Fibroblast of villous mesenchyme (primary cell): ENCODE measurements at regions not wholly inside any gene's neighbourhood (a gene's known extent, or its start where the extent isn't known, plus 50 kb on each side); places are given as distances from the start of the nearest gene placed in this dataset.

Experiments
- DNase-seq: peaks from one replicate; pipeline ENCODE4 v3.0.0-alpha.2; 2010; ENCODE audit warnings: low read depth
- H3K4me3 ChIP-seq: 2 replicates; pipeline ENCODE4 v1.5.1; 2011; ENCODE audit warnings: low read depth, mild to moderate bottlenecking, low read length
- CTCF ChIP-seq: IDR thresholded peaks from 2 replicates; pipeline ENCODE4 v1.5.1; 2012; ENCODE audit warnings: low read depth, mild to moderate bottlenecking, low read length; ENCODE audit not compliant: insufficient read depth

GRCh38 chr18:78890388-78890787 is 89.2 kb upstream of the SALL3 start:
- TF ChIP-seq CTCF, result no peak
- H3K4me3 ChIP-seq, result no peak overlapping the region
- no peak for DNase-seq

- no peak for DNase-seq
- no peak for TF ChIP-seq CTCF
- H3K4me3 ChIP-seq, result no peak overlapping the region
Measured at GRCh38 chr18:78891185-78891762, 88.3 kb upstream of the SALL3 start.

GRCh38 chr18:78892177-78892576 is 87.4 kb upstream of the SALL3 start:
- no peak for DNase-seq
- no peak for TF ChIP-seq CTCF
- no peak overlapping the region for H3K4me3 ChIP-seq

DNA sequence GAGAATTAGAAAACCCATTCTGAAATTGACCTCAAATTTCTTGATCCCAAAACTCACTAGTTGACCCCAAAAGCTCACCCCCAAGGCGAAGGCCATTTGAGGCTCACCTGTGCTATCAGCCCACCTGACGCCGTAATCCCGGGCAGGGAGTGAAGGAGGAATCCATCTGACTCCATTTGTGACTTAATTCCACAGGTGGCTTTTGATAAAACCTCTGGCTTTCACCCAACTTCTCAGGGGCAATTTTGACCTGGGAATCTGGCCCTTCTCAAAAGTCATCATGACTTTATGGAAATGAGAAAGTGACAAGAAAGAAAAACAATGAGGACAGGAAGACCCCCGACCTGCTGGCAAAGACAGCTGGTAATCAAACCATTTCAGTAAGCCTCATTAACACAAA is 86.9 kb upstream of the SALL3 start:
- DNase-seq, result no peak
- TF ChIP-seq CTCF, result no peak

GRCh38 chr18:78893281-78894032 is 86.2 kb upstream of the SALL3 start:
- TF ChIP-seq CTCF, result no peak
- DNase-seq, result no peak
- no peak overlapping the region for H3K4me3 ChIP-seq

More for the DNA sequence above, 86.9 kb upstream of the SALL3 start:
- H3K4me3 ChIP-seq, result no peak overlapping the region

DNA sequence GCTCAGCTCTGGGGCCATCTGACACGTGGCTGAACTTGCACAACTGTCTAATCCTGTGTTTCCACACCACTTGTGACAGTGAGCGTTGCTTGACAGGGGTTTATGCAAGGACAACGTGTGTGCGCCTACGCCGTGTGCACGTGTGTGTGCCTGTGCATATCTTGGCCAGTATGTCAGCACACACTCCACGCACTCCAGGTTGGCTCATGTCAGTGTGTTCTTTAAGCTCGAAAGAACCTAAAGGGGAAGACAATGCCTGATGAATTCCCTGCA is 85.6 kb upstream of the SALL3 start:
- DNase-seq, result no peak
- TF ChIP-seq CTCF, result no peak
- H3K4me3 ChIP-seq, result no peak overlapping the region
